HCT116 (cell line): ENCODE measurements at regions not wholly inside any gene's neighbourhood (a gene's known extent, or its start where the extent isn't known, plus 50 kb on each side); places are given as distances from the start of the nearest gene placed in this dataset.

Experiments used
- JUND ChIP-seq: IDR thresholded peaks from 2 replicates; pipeline ENCODE4 v1.6.1; 2012
- SIN3A ChIP-seq: IDR thresholded peaks from 2 replicates; pipeline ENCODE4 v1.6.1; 2012; ENCODE audit warnings: low read depth

DNA sequence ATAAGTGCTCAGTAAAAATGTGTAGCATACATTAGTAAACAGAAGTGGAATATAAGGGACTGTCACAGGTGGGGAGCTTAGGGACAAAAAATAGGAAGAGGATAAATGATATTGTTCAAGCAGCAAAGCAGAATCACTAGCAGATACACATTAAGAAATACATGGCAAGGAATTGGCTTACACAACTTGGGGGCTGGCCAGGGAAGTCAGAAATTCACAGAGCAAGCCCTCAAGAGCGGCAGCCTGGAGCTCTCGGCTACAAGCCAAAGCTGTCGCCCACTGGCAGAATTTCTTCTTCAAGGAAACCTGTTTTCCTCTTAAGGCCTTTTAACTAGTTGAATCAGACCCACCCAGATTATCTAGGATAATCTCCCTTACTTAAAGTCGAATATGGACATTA is 73.0 kb upstream of the SMIM23 start:
- TF ChIP-seq SIN3A (no peak), JUND (no peak)
